HG02840 (cell line): ENCODE measurements at regions not wholly inside any gene's neighbourhood (a gene's known extent, or its start where the extent isn't known, plus 50 kb on each side); places are given as distances from the start of the nearest gene placed in this dataset.

ENCODE experiments used
- ATAC-seq: cut with Tn5 transposase; IDR thresholded peaks from one replicate; pipeline ENCODE4 v1.9.1; 2021; ENCODE audit warnings: mild to moderate bottlenecking, moderate library complexity, moderate number of reproducible peaks; ENCODE audit not compliant: unreplicated experiment, low FRiP score

DNA sequence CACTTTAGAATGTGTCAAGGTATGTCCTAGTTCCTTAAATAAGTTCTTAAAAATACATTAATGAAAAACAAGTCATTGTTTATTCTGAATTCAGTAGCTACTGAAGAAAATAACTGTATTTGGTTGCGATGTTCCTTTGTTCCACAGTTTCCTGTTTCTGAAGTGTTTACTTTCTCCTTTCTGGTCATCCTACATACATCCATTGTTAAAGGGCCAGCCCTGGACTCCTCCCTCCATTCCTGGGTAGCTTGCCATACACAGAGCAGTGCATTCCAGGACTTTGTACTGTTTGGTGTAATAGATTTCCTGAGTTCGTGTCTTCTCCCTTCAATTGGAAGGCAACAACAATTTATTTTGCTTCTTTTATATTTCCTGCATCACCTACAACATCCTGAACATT is 845.4 kb upstream of the CXADR start:
- ATAC-seq, result no peak

DNA sequence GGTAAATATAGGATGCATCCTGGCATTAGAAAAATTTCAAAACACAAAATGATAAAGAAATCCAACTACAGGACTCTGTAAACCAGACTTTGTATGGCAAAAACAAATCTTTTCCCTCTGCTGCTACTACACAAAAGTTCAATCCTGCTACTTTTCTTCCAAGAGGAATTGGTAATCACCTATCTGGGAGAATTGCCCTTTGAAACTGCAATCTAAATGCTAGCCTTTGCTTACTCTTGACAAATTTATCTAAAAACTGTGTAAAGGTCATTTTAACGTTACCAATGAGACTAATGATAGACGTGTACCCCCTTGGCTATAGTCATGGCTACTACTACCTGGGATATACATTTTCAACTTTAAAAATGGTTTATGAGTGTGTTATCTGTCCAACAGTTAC is 837.9 kb upstream of the CXADR start:
- ATAC-seq, result no peak

DNA sequence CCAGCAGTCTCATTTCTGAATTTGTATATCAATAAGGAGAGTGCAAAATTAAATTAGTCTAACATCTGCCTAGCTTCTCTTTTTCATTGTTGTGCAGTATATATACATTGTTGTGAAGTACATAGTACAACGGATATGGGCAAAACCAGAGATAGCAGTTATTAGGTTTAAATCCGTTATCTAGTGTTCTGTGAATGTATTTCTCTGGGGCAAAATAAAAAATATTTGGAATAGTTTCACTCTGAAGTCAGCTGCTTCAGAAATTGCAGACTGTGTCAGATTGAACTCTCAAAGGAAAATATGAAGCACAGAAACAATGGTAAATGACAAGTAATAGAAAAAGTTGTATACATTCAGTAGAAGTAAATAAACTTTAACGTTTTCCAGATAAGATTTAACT is 836.5 kb upstream of the CXADR start:
- ATAC-seq, result no peak

DNA sequence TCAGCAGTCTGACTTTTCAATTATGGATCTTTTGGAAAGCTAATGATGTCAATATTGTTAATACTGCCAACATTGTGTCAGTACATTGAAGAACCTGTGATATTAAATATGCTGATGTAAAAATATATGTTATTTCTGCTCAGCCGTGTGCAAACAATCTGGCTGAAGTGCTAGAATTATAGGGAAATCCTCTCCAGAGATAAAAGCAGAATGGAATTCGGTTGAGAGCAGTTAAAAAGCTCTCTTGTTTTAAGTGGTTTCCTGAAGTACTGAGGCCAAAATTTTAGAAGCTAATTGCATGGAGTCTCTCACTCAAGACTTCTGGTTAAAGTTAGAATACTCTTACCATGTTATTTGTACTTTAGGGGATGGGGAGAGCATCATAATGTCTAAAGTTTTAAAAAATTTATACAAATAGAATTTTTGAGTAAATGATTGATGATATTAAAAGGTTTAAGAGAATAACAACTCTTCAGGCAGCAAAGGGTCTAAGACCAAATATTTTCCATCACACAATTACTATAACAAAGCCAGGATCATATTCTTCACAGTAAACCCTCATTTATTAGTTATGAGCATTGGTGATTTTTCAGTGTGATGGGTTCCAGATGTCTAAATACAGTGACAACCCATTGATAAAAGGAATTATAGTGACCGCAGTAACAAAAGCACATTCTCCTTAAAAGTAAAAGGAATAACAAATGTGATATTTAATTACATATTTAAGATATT is 834.2 kb upstream of the CXADR start:
- no peak for ATAC-seq

- no peak for ATAC-seq
Observed at GRCh38 chr21:16695074-16695473, 817.8 kb upstream of the CXADR start.

GRCh38 chr21:16707274-16707673 is 805.6 kb upstream of the CXADR start:
- ATAC-seq, result no peak

GRCh38 chr21:16708101-16708835 is 804.6 kb upstream of the CXADR start:
- no peak for ATAC-seq

GRCh38 chr21:16709866-16710550 is 802.8 kb upstream of the CXADR start:
- ATAC-seq, result no peak

GRCh38 chr21:16711757-16712156 is 801.1 kb upstream of the CXADR start:
- ATAC-seq, result no peak

DNA sequence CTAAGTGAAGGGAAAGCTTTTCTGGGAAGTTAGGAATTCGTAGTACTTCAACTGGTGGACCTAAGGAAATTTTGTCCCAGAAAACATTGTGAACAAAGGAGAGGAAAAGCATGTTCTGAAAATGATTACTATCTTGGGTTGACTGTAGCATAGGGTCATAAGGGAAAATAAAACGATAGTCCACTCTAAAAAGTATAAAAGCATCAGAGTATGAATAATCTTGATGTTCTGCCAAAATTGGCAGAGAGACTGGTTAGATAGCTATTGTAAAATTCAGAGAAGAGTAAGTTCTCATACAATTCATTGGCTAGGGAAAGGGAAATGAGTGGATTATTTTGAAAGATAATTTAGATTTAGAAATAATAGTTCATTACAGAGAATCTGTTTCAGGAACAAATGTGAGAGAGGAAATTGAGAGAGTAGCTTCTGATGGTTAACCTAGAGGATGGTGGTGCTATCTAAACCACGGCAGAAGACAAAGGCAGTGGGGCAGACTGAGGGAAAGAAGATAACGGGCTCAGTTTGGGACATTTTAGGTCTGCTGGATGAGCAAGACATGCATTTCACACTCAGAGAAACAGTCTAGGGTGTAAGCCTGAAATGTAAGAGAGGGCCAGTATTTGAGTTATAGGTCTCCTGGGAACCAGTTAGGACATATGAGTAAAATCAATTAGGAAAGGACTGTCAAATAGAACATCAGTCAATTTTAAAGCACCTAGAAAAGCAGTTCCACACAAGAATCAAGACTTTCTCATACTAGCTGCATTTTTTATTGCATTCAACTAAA is 799.3 kb upstream of the CXADR start:
- no peak for ATAC-seq

DNA sequence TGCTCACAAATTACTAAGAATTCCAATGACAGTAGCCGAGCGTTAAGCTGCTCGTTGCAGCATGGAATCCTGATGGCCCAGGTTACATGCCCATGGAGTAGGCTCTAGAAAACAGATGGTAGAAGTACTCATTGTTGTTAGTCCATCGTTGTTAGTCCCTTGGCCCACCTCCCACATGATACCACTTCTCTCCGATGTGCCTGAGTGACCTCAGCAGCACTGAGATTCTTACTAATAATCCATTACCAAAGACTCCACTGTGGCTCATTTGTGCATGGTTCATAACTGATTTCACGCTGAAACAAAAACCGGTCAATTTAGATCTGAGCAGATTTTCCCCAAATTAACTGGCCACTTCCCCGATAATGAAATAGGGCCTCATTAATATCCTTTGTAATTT is 772.3 kb upstream of the CXADR start:
- ATAC-seq, result no peak

GRCh38 chr21:16741141-16741665 is 771.6 kb upstream of the CXADR start:
- ATAC-seq, result no peak

GRCh38 chr21:16742131-16742641 is 770.7 kb upstream of the CXADR start:
- ATAC-seq, result no peak

GRCh38 chr21:16742741-16743140 is 770.1 kb upstream of the CXADR start:
- ATAC-seq, result no peak

DNA sequence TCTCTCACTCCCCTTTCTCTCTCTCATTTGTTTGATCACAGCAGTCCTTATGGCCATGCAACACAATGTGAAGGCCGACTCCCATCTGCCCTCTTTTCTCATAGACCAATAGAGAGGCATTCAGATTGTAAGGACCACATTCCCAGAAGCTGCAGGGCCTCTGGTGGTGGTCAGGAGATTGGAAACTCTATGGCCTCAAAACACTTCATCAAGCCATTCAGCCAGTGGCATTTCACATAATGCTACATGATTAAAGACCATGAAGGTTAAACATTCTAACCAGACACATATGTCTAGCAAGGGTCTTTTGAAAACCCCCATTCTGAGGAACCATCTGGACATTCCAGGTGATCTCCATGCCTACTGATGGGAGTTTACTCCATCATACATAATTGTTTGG is 769.5 kb upstream of the CXADR start:
- no peak for ATAC-seq

DNA sequence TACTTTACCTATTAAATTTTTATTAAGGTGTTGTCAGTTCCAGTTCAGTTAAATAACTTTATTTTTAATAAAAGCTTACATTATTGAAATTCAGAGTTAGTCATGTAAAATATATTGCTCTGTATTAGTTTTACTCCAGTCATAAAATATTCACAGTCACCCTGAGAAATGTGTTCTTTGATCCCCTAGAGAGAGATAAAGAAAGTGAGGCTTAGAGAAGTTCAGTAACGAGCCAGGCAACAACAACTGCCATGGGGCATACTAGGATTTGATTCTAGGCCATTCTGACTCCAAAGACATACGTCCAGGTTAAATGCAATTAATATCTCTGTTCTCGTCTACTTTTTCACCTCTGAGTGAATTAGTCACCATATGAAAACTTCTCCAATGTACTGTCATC is 761.9 kb upstream of the CXADR start:
- no peak for ATAC-seq

- no peak for ATAC-seq
Observed at GRCh38 chr21:16751695-16752474, 761.0 kb upstream of the CXADR start.

GRCh38 chr21:16752475-16752857 is 760.4 kb upstream of the CXADR start:
- no peak for ATAC-seq

GRCh38 chr21:16755061-16755460 is 757.8 kb upstream of the CXADR start:
- no peak for ATAC-seq

GRCh38 chr21:16767201-16767600 is 745.6 kb upstream of the CXADR start:
- ATAC-seq, result no peak
